ENCODE measurements at regions not wholly inside any gene's neighbourhood (a gene's known extent, or its start where the extent isn't known, plus 50 kb on each side); places are given as distances from the start of the nearest gene placed in this dataset.

- ATAC-seq = no peak
- no peak overlapping the region for H3K4me3 ChIP-seq
- no peak for FAIRE-seq
- ChIA-PET CTCF (interaction anchor here (1.0 to 1.8 kb wide), 5 partner anchors 9 to 955 kb away, joined by 3 to 9 read pairs (median 5); no protein-coding TSS in a partner anchor), POLR2A (interaction anchor here (0.6 kb wide), 1 partner anchor 69 kb away, joined by 3 read pairs; no protein-coding TSS in a partner anchor)
- H3K9me3 ChIP-seq = no peaks in the 10 kb centered on the region
- no peak overlapping the region for H3K4me2 ChIP-seq
- WGBS (ENCODE audit: missing lambda C conversion rate) = 74% methylated on average over 4 of the region's 4 CpGs
- TF ChIP-seq ELK1 (IDR thresholded peaks at IDR 0.05; ENCODE audit: low read depth, low read length) (no peak), MAX (IDR thresholded peaks at IDR 0.05) (no peak), HOXB13 (CRISPR knock-in tag; IDR thresholded peaks at IDR 0.05; ENCODE audit: low read depth) (no peak), CEBPB (IDR thresholded peaks at IDR 0.05) (no peak), CHD2 (IDR thresholded peaks at IDR 0.05; ENCODE audit: low read length, partially characterized antibody) (no peak), BHLHE40 (IDR thresholded peaks at IDR 0.05; ENCODE audit: low read depth, low read length) (no peak), PBX3 (IDR thresholded peaks at IDR 0.05) (no peak), ZC3H11A (IDR thresholded peaks at IDR 0.05) (no peak), CBX2 (IDR thresholded peaks at IDR 0.05; ENCODE audit: borderline replicate concordance, low read depth) (no peak), ATOH8 (CRISPR knock-in tag; IDR thresholded peaks at IDR 0.05; ENCODE audit: low read depth) (no peak), EHF (CRISPR knock-in tag; IDR thresholded peaks at IDR 0.05) (no peak)
- H3K4me1 ChIP-seq = peaks cover 9% of the 10 kb centered on the region
- DNase-seq (ENCODE audit: low read depth in 1 of 2, low spot score in 1 of 2) = no peak
- H3K27ac ChIP-seq = no peak overlapping the region
These were observed 80.2 kb downstream of the RPLP1 start for GRCh38 chr15:69532856-69533255.

GRCh38 chr15:69533522-69533921, 80.9 kb downstream of the RPLP1 start:
- FAIRE-seq = no peak
- peaks cover 9% of the 10 kb centered on the region for H3K4me1 ChIP-seq
- H3K4me2 ChIP-seq = no peak overlapping the region
- 73% methylated on average over 5 of the region's 5 CpGs for WGBS (ENCODE audit: missing lambda C conversion rate)
- TF ChIP-seq CHD4 (IDR thresholded peaks at IDR 0.05; ENCODE audit: borderline replicate concordance) (no peak), ATOH8 (CRISPR knock-in tag; IDR thresholded peaks at IDR 0.05; ENCODE audit: low read depth) (no peak), NPAS2 (CRISPR knock-in tag; IDR thresholded peaks at IDR 0.05; ENCODE audit: borderline replicate concordance) (no peak), POLR2AphosphoS2 (conservative IDR thresholded peaks at IDR 0.05; ENCODE audit: low read length) (no peak), ZNF302 (CRISPR knock-in tag; IDR thresholded peaks at IDR 0.05) (no peak), E2F6 (IDR thresholded peaks at IDR 0.05; ENCODE audit: borderline replicate concordance, low read depth) (no peak), FOXS1 (CRISPR knock-in tag; IDR thresholded peaks at IDR 0.05) (no peak)
- no peak overlapping the region for H3K4me3 ChIP-seq
- no peak for ATAC-seq
- POLR2A ChIA-PET = no interaction called here
- H3K27ac ChIP-seq = no peak overlapping the region
- H3K9me3 ChIP-seq = no peaks in the 10 kb centered on the region
- CTCF ChIA-PET = no interaction called here
- DNase-seq (ENCODE audit: low read depth in 1 of 2, low spot score in 1 of 2) = no peak

- CTCF ChIA-PET = interaction anchor here (0.8 to 2.2 kb wide), 5 partner anchors 9 to 40 kb away, joined by 3 to 7 read pairs (median 3); no protein-coding TSS in a partner anchor
- POLR2A ChIA-PET = no interaction called here
- Histone ChIP-seq H3K4me2 (no peak overlapping the region), H3K4me3 (no peak overlapping the region), H3K9me3 (no peaks in the 10 kb centered on the region), H3K4me1 (peaks cover 9% of the 10 kb centered on the region), H3K27ac (no peak overlapping the region)
- ATAC-seq = peak in 1 of 2 experiments; percentile 53; a peak in 3 of 6 replicates
- WGBS (ENCODE audit: missing lambda C conversion rate) = 86% methylated on average over 4 of the region's 4 CpGs
- FAIRE-seq = peak; percentile 73
- TF ChIP-seq POLR2A (IDR thresholded peaks at IDR 0.05; ENCODE audit: low read length) (no peak), SMC3 (IDR thresholded peaks at IDR 0.05) (no peak), HDAC2 (IDR thresholded peaks at IDR 0.05) (no peak), ZSCAN20 (CRISPR knock-in tag; IDR thresholded peaks at IDR 0.05) (no peak), MAX (IDR thresholded peaks at IDR 0.05) (no peak), FOXS1 (CRISPR knock-in tag; IDR thresholded peaks at IDR 0.05) (no peak)
- no peak for DNase-seq (ENCODE audit: low read depth in 1 of 2, low spot score in 1 of 2)
These were observed 82.6 kb downstream of the RPLP1 start for GRCh38 chr15:69535101-69535638.
